ENCODE measurements at regions not wholly inside any gene's neighbourhood (a gene's known extent, or its start where the extent isn't known, plus 50 kb on each side); places are given as distances from the start of the nearest gene placed in this dataset.
"Not testable (repeated sequence)": the region's sequence is repeated elsewhere in the genome, so short reads cannot be mapped to it uniquely, and the experiment has no call there.

- not testable (repeated sequence) for H3K27ac ChIP-seq, ATAC-seq
- no CpG with 5 or more reads among the region's 27 CpGs for WGBS, 2 donors (ENCODE audit: low coverage in 1 of 2)
Measured at GRCh38 chr21:6140467-6141137, 4380.8 kb upstream of the TPTE start.

GRCh38 chr21:6141138-6141474, 4380.3 kb upstream of the TPTE start:
- WGBS, 2 donors (ENCODE audit: low coverage in 1 of 2), result no CpG with 5 or more reads among the region's 14 CpGs
- H3K4me3 ChIP-seq, H3K9me3 ChIP-seq, H3K27me3 ChIP-seq, H3K27ac ChIP-seq, H3K4me1 ChIP-seq, H3K36me3 ChIP-seq, ATAC-seq: not testable (repeated sequence)

More at GRCh38 chr21:6140467-6141137, 4380.8 kb upstream of the TPTE start:
- not testable (repeated sequence) for H3K9me3 ChIP-seq, H3K4me3 ChIP-seq, H3K4me1 ChIP-seq, H3K27me3 ChIP-seq, H3K36me3 ChIP-seq

GRCh38 chr21:6153154-6153553, 4368.2 kb upstream of the TPTE start:
- H3K9me3 ChIP-seq, H3K27me3 ChIP-seq, H3K36me3 ChIP-seq, H3K27ac ChIP-seq, H3K4me1 ChIP-seq, H3K4me3 ChIP-seq, ATAC-seq: not testable (repeated sequence)
- no CpG with 5 or more reads among the region's 4 CpGs for WGBS, 2 donors (ENCODE audit: low coverage in 1 of 2)

GRCh38 chr21:6154524-6155320, 4366.7 kb upstream of the TPTE start:
- H3K9me3 ChIP-seq, H3K4me1 ChIP-seq, H3K27ac ChIP-seq, H3K27me3 ChIP-seq, H3K4me3 ChIP-seq, H3K36me3 ChIP-seq: not testable (repeated sequence)
- peak; percentile 28 for ATAC-seq
- no CpG with 5 or more reads among the region's 30 CpGs for WGBS, 2 donors (ENCODE audit: low coverage in 1 of 2)

GRCh38 chr21:6156712-6157389, 4364.5 kb upstream of the TPTE start:
- H3K4me3 ChIP-seq, ATAC-seq, H3K36me3 ChIP-seq, H3K27ac ChIP-seq, H3K4me1 ChIP-seq, H3K9me3 ChIP-seq, H3K27me3 ChIP-seq: not testable (repeated sequence)
- no CpG with 5 or more reads among the region's 27 CpGs for WGBS, 2 donors (ENCODE audit: low coverage in 1 of 2)

- not testable (repeated sequence) for H3K4me3 ChIP-seq, H3K36me3 ChIP-seq, H3K27ac ChIP-seq, H3K4me1 ChIP-seq, H3K9me3 ChIP-seq, H3K27me3 ChIP-seq, ATAC-seq
- no CpG with 5 or more reads among the region's 11 CpGs for WGBS, 2 donors (ENCODE audit: low coverage in 1 of 2)
Measured at GRCh38 chr21:6157515-6157914, 4363.9 kb upstream of the TPTE start.

- H3K4me1 ChIP-seq, H3K36me3 ChIP-seq, H3K27ac ChIP-seq, H3K4me3 ChIP-seq, ATAC-seq, H3K9me3 ChIP-seq, H3K27me3 ChIP-seq: not testable (repeated sequence)
- WGBS, 2 donors (ENCODE audit: low coverage in 1 of 2), result no CpG with 5 or more reads among the region's 9 CpGs
Measured at GRCh38 chr21:6158171-6158570, 4363.2 kb upstream of the TPTE start.

Small RNAs in the stretch of these regions (small RNA-seq; reads per million reads assigned to genes)
- gene CU639417.2, result 0 reads per million in 4 donors
